ENCODE measurements at regions not wholly inside any gene's neighbourhood (a gene's known extent, or its start where the extent isn't known, plus 50 kb on each side); places are given as distances from the start of the nearest gene placed in this dataset.

GRCh38 chr4:136680761-136681160 lies 851.5 kb downstream of the PCDH18 start:
- H3K4me3 ChIP-seq: no peak overlapping the region
- TF ChIP-seq POLR2A (IDR thresholded peaks at IDR 0.05) (no peak), POLR2AphosphoS5 (IDR thresholded peaks at IDR 0.05; ENCODE audit: insufficient read depth in 1 of 2, low read depth in 1 of 2) (no peak)
- TF ChIP-seq, protein P1, sequence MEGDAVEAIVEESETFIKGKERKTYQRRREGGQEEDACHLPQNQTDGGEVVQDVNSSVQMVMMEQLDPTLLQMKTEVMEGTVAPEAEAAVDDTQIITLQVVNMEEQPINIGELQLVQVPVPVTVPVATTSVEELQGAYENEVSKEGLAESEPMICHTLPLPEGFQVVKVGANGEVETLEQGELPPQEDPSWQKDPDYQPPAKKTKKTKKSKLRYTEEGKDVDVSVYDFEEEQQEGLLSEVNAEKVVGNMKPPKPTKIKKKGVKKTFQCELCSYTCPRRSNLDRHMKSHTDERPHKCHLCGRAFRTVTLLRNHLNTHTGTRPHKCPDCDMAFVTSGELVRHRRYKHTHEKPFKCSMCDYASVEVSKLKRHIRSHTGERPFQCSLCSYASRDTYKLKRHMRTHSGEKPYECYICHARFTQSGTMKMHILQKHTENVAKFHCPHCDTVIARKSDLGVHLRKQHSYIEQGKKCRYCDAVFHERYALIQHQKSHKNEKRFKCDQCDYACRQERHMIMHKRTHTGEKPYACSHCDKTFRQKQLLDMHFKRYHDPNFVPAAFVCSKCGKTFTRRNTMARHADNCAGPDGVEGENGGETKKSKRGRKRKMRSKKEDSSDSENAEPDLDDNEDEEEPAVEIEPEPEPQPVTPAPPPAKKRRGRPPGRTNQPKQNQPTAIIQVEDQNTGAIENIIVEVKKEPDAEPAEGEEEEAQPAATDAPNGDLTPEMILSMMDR (IDR thresholded peaks at IDR 0.05): no peak
- intact Hi-C loops (cut with DNase I): no loop called here
- no peaks in the 10 kb centered on the region for H3K27me3 ChIP-seq
- DNase-seq (ENCODE audit: extremely low spot score in 2 of 2): no peak
- no peaks in the 10 kb centered on the region for H3K36me3 ChIP-seq
- H3K27ac ChIP-seq: no peak overlapping the region
- H3K9me3 ChIP-seq: no peaks in the 10 kb centered on the region
- H3K4me1 ChIP-seq: peaks cover 8% of the 10 kb centered on the region

GRCh38 chr4:136680271-136680670 lies 852.0 kb downstream of the PCDH18 start:
- H3K36me3 ChIP-seq: no peaks in the 10 kb centered on the region
- no peak overlapping the region for H3K4me3 ChIP-seq
- intact Hi-C loops (cut with DNase I): no loop called here
- H3K9me3 ChIP-seq: no peaks in the 10 kb centered on the region
- no peaks in the 10 kb centered on the region for H3K27me3 ChIP-seq
- TF ChIP-seq POLR2AphosphoS5 (IDR thresholded peaks at IDR 0.05; ENCODE audit: insufficient read depth in 1 of 2, low read depth in 1 of 2): no peak
- TF ChIP-seq POLR2A (IDR thresholded peaks at IDR 0.05): no peak
- TF ChIP-seq, protein P1 (IDR thresholded peaks at IDR 0.05): no peak
- no peak for DNase-seq (ENCODE audit: extremely low spot score in 2 of 2)
- no peak overlapping the region for H3K27ac ChIP-seq
- peaks cover 8% of the 10 kb centered on the region for H3K4me1 ChIP-seq

GRCh38 chr4:136670265-136670664 lies 862.0 kb downstream of the PCDH18 start:
- H3K36me3 ChIP-seq: no peaks in the 10 kb centered on the region
- H3K9me3 ChIP-seq: no peaks in the 10 kb centered on the region
- no peaks in the 10 kb centered on the region for H3K27me3 ChIP-seq
- TF ChIP-seq, protein P1 (IDR thresholded peaks at IDR 0.05): no peak
- TF ChIP-seq POLR2A (IDR thresholded peaks at IDR 0.05): no peak
- TF ChIP-seq POLR2AphosphoS5 (IDR thresholded peaks at IDR 0.05; ENCODE audit: insufficient read depth in 1 of 2, low read depth in 1 of 2): no peak
- no peak overlapping the region for H3K27ac ChIP-seq
- H3K4me3 ChIP-seq: no peak overlapping the region
- intact Hi-C loops (cut with DNase I): no loop called here
- H3K4me1 ChIP-seq: no peaks in the 10 kb centered on the region
- DNase-seq (ENCODE audit: extremely low spot score in 2 of 2): no peak

DNA sequence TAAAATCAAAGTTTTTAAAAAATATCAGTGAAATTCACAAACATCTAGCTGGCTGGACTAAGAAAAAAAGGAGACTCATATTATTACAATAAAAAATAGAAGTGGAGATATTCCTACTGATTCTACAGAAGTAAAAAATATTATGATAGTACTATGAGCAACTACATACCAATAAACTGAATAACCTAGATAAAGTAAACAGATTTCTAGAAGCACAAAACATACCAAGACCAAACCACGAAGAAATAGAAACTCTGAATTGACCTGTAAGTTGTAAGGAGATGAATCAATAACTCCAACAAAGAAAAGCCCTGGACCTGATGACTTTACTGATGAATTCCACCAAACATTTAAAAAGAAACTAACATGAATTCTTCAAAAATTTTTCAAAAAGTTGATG lies 867.3 kb downstream of the PCDH18 start:
- Histone ChIP-seq H3K9me3 (no peaks in the 10 kb centered on the region), H3K27me3 (no peaks in the 10 kb centered on the region), H3K4me3 (no peak overlapping the region), H3K4me1 (no peaks in the 10 kb centered on the region), H3K36me3 (no peaks in the 10 kb centered on the region), H3K27ac (no peak overlapping the region)
- intact Hi-C loops (cut with DNase I): no loop called here
- TF ChIP-seq POLR2A (IDR thresholded peaks at IDR 0.05): no peak
- TF ChIP-seq, protein P1 (IDR thresholded peaks at IDR 0.05): no peak
- no peak for TF ChIP-seq POLR2AphosphoS5 (IDR thresholded peaks at IDR 0.05; ENCODE audit: insufficient read depth in 1 of 2, low read depth in 1 of 2)
- no peak for DNase-seq (ENCODE audit: extremely low spot score in 2 of 2)

- no peaks in the 10 kb centered on the region for H3K4me1 ChIP-seq
- no peak overlapping the region for H3K4me3 ChIP-seq
- no peaks in the 10 kb centered on the region for H3K36me3 ChIP-seq
- no peak for DNase-seq (ENCODE audit: extremely low spot score in 2 of 2)
- no peaks in the 10 kb centered on the region for H3K9me3 ChIP-seq
- intact Hi-C loops (cut with DNase I): no loop called here
- no peak overlapping the region for H3K27ac ChIP-seq
- no peaks in the 10 kb centered on the region for H3K27me3 ChIP-seq
- TF ChIP-seq, protein P1 (IDR thresholded peaks at IDR 0.05): no peak
- TF ChIP-seq POLR2A (IDR thresholded peaks at IDR 0.05) (no peak), POLR2AphosphoS5 (IDR thresholded peaks at IDR 0.05; ENCODE audit: insufficient read depth in 1 of 2, low read depth in 1 of 2) (no peak)
These were observed 869.8 kb downstream of the PCDH18 start for GRCh38 chr4:136662539-136662938.

Measured in vagina (tissue), 2 donors.